Gastrocnemius medialis (tissue), 4 donors: ENCODE measurements at regions not wholly inside any gene's neighbourhood (a gene's known extent, or its start where the extent isn't known, plus 50 kb on each side); places are given as distances from the start of the nearest gene placed in this dataset.

Experiments
- CTCF ChIP-seq, 5 experiments: fragments of 450-650 bp in 3 of 5; fragments of 200-600 bp in 2 of 5; sonication (generic) in 2 of 5; IDR thresholded peaks in 4 of 5; conservative IDR thresholded peaks in 1 of 5; 1 replicate in 4 of 5; 2 replicates in 1 of 5; pipeline ENCODE4 v1.5.1; 2016 to 2019; ENCODE audit warnings: antibody characterized with exemption in 5 of 5, mild to moderate bottlenecking in 3 of 5, moderate library complexity in 3 of 5
- POLR2A ChIP-seq, 2 donors: fragments of 450-650 bp; IDR thresholded peaks; one replicate each; pipeline ENCODE4 v1.6.1; 2017; ENCODE audit warnings: antibody characterized with exemption in 2 of 2, mild to moderate bottlenecking in 2 of 2, moderate library complexity in 2 of 2

DNA sequence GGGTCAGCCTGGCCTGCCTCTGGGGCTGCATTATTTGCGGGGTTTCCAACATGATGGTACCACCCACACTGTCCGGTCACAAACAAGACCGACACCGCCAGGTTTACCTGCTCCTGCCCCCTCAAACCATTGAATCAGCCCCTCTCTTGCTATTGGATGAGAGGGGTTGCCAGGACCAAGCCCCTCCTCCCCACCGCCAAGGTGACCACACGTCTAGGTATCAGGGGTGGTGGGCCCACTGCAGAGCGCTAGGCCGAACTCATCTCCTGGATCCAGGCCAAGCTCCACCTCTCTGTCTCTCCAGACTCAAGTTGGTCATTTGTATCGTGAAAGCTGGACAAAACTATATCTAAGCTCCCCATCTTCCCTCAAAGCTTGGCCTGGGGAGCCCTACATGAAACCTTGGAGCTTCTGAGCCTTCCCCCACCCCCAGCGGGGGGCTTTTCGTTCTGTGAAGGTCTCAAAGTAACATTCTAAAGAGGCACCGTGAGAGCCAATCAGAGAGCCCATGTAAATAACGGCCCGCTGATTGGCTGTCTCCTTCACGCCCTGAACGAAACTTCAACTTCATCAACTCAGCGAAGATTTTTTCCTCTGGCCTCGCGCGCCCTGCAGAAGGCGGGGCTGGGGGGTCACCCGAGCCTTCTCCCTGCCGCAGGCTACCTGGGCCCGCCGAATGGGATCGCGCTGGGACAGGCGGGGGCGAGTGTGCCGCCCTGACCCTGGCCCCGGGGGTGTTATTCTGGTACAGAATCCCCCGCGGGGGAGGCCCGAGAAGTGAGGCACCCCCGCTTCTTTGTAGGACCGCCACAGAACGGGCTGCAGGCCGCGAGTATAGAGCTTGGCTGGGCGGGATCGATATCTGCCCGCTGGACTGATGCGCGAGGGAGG, 49.6 kb upstream of the PSD2 start:
- TF ChIP-seq CTCF (IDR thresholded peaks at IDR 0.05 in 4 of 5, conservative IDR thresholded peaks at IDR 0.05 in 1 of 5) (no peak), POLR2A (IDR thresholded peaks at IDR 0.05) (no peak)
